ENCODE measurements at regions not wholly inside any gene's neighbourhood (a gene's known extent, or its start where the extent isn't known, plus 50 kb on each side); places are given as distances from the start of the nearest gene placed in this dataset.

GRCh38 chr2:30310371-30310770 lies 79.0 kb downstream of the LBH start:
- Histone ChIP-seq H3K4me3 (ENCODE audit: low read length) (no peak overlapping the region), H3K9me3 (ENCODE audit: low read length) (no peaks in the 10 kb centered on the region), H3K36me3 (ENCODE audit: insufficient read depth, low read length) (no peaks in the 10 kb centered on the region), H4K20me1 (ENCODE audit: insufficient read depth) (no peaks in the 10 kb centered on the region), H3F3A (ENCODE audit: insufficient read depth, low read length, poor library complexity, severe bottlenecking) (no peaks in the 10 kb centered on the region), H2AFZ (ENCODE audit: low read depth, low read length) (no peak overlapping the region), H3K4me2 (ENCODE audit: low read length) (no peak overlapping the region), H3K9me2 (ENCODE audit: insufficient read depth, low read length) (no peaks in the 10 kb centered on the region), H3K27me3 (ENCODE audit: insufficient read depth, low read depth, low read length) (no peaks in the 10 kb centered on the region), H3K9ac (ENCODE audit: low read length) (no peak overlapping the region), H3K27ac (ENCODE audit: low read length) (no peak overlapping the region), H3K79me2 (replicated peaks; ENCODE audit: insufficient read depth, low read length) (no peaks in the 10 kb centered on the region)
- TF ChIP-seq POLR2AphosphoS5 (IDR thresholded peaks at IDR 0.05) (no peak), SMC3 (conservative IDR thresholded peaks at IDR 0.05; ENCODE audit: poor library complexity) (no peak), EZH2 (IDR thresholded peaks at IDR 0.05; ENCODE audit: borderline replicate concordance, insufficient read depth, low read length, poor library complexity, severe bottlenecking) (no peak), CTCF (IDR thresholded peaks at IDR 0.05; ENCODE audit: poor library complexity, severe bottlenecking) (no peak), RAD21 (conservative IDR thresholded peaks at IDR 0.05) (no peak), EP300 (conservative IDR thresholded peaks at IDR 0.05; ENCODE audit: poor library complexity, severe bottlenecking) (no peak), MXI1 (conservative IDR thresholded peaks at IDR 0.05; ENCODE audit: poor library complexity, severe bottlenecking) (no peak), TAF1 (IDR thresholded peaks at IDR 0.05; ENCODE audit: low read depth) (no peak), REST (IDR thresholded peaks at IDR 0.05; ENCODE audit: borderline replicate concordance) (no peak)

GRCh38 chr2:30310955-30311354 lies 79.6 kb downstream of the LBH start:
- no peak overlapping the region for H3K4me2 ChIP-seq (ENCODE audit: low read length)
- H4K20me1 ChIP-seq (ENCODE audit: insufficient read depth) = no peaks in the 10 kb centered on the region
- no peak overlapping the region for H3K4me3 ChIP-seq (ENCODE audit: low read length)
- H2AFZ ChIP-seq (ENCODE audit: low read depth, low read length) = no peak overlapping the region
- no peaks in the 10 kb centered on the region for H3K27me3 ChIP-seq (ENCODE audit: insufficient read depth, low read depth, low read length)
- no peak overlapping the region for H3K27ac ChIP-seq (ENCODE audit: low read length)
- H3K9ac ChIP-seq (ENCODE audit: low read length) = no peak overlapping the region
- no peak for TF ChIP-seq RAD21 (conservative IDR thresholded peaks at IDR 0.05)
- no peak for TF ChIP-seq CTCF (IDR thresholded peaks at IDR 0.05; ENCODE audit: poor library complexity, severe bottlenecking)
- no peak for TF ChIP-seq SMC3 (conservative IDR thresholded peaks at IDR 0.05; ENCODE audit: poor library complexity)
- TF ChIP-seq REST (IDR thresholded peaks at IDR 0.05; ENCODE audit: borderline replicate concordance) = no peak
- TF ChIP-seq TAF1 (IDR thresholded peaks at IDR 0.05; ENCODE audit: low read depth) = no peak
- no peak for TF ChIP-seq MXI1 (conservative IDR thresholded peaks at IDR 0.05; ENCODE audit: poor library complexity, severe bottlenecking)
- TF ChIP-seq POLR2AphosphoS5 (IDR thresholded peaks at IDR 0.05) = no peak
- no peak for TF ChIP-seq EZH2 (IDR thresholded peaks at IDR 0.05; ENCODE audit: borderline replicate concordance, insufficient read depth, low read length, poor library complexity, severe bottlenecking)
- no peak for TF ChIP-seq EP300 (conservative IDR thresholded peaks at IDR 0.05; ENCODE audit: poor library complexity, severe bottlenecking)
- H3K9me3 ChIP-seq (ENCODE audit: low read length) = no peaks in the 10 kb centered on the region
- no peaks in the 10 kb centered on the region for H3K9me2 ChIP-seq (ENCODE audit: insufficient read depth, low read length)
- no peaks in the 10 kb centered on the region for H3F3A ChIP-seq (ENCODE audit: insufficient read depth, low read length, poor library complexity, severe bottlenecking)
- H3K79me2 ChIP-seq (replicated peaks; ENCODE audit: insufficient read depth, low read length) = no peaks in the 10 kb centered on the region
- no peaks in the 10 kb centered on the region for H3K36me3 ChIP-seq (ENCODE audit: insufficient read depth, low read length)
